ENCODE measurements at regions not wholly inside any gene's neighbourhood (a gene's known extent, or its start where the extent isn't known, plus 50 kb on each side); places are given as distances from the start of the nearest gene placed in this dataset.
"Not testable (repeated sequence)": the region's sequence is repeated elsewhere in the genome, so short reads cannot be mapped to it uniquely, and the experiment has no call there.

GRCh38 chr7:89773611-89774010 lies 380.7 kb upstream of the STEAP1 start:
- no peak for DNase-seq

GRCh38 chr7:89775459-89775858 lies 378.8 kb upstream of the STEAP1 start:
- DNase-seq: no peak

GRCh38 chr7:89776980-89777379 lies 377.3 kb upstream of the STEAP1 start:
- DNase-seq: no peak

- DNase-seq: no peak
Observed at GRCh38 chr7:89777499-89777898, 376.8 kb upstream of the STEAP1 start.

GRCh38 chr7:89780291-89780690 lies 374.0 kb upstream of the STEAP1 start:
- no peak for DNase-seq

GRCh38 chr7:89796481-89796880 lies 357.8 kb upstream of the STEAP1 start:
- no peak for DNase-seq

GRCh38 chr7:89797965-89798598 lies 356.2 kb upstream of the STEAP1 start:
- no peak for DNase-seq

GRCh38 chr7:89798599-89798996 lies 355.7 kb upstream of the STEAP1 start:
- DNase-seq: no peak

GRCh38 chr7:89800761-89801160 lies 353.5 kb upstream of the STEAP1 start:
- no peak for DNase-seq

- DNase-seq: no peak
Observed at GRCh38 chr7:89809291-89809690, 345.0 kb upstream of the STEAP1 start.

- DNase-seq: no peak
Observed at GRCh38 chr7:89813081-89813480, 341.2 kb upstream of the STEAP1 start.

GRCh38 chr7:89826121-89826520 lies 328.1 kb upstream of the STEAP1 start:
- no peak for DNase-seq

- DNase-seq: no peak
Observed at GRCh38 chr7:89826557-89826956, 327.7 kb upstream of the STEAP1 start.

GRCh38 chr7:89837515-89837914 lies 316.8 kb upstream of the STEAP1 start:
- DNase-seq: no peak

- DNase-seq: no peak
Observed at GRCh38 chr7:89839329-89839728, 314.9 kb upstream of the STEAP1 start.

- DNase-seq: no peak
Observed at GRCh38 chr7:89845952-89846351, 308.3 kb upstream of the STEAP1 start.

- no peak for DNase-seq
Observed at GRCh38 chr7:89849052-89849451, 305.2 kb upstream of the STEAP1 start.

GRCh38 chr7:89857053-89857452 lies 297.2 kb upstream of the STEAP1 start:
- DNase-seq: not testable (repeated sequence)

GRCh38 chr7:89857767-89858166 lies 296.5 kb upstream of the STEAP1 start:
- no peak for DNase-seq

GRCh38 chr7:89887489-89887888 lies 266.8 kb upstream of the STEAP1 start:
- DNase-seq: no peak

- DNase-seq: no peak
Observed at GRCh38 chr7:89908736-89909135, 245.5 kb upstream of the STEAP1 start.

- DNase-seq: no peak
Observed at GRCh38 chr7:89914711-89915110, 239.6 kb upstream of the STEAP1 start.

GRCh38 chr7:89926194-89926593 lies 228.1 kb upstream of the STEAP1 start:
- DNase-seq: no peak

- no peak for DNase-seq
Observed at GRCh38 chr7:89926701-89927100, 227.6 kb upstream of the STEAP1 start.

- no peak for DNase-seq
Observed at GRCh38 chr7:89927762-89928161, 226.5 kb upstream of the STEAP1 start.
